ENCODE measurements at regions not wholly inside any gene's neighbourhood (a gene's known extent, or its start where the extent isn't known, plus 50 kb on each side); places are given as distances from the start of the nearest gene placed in this dataset.

DNA sequence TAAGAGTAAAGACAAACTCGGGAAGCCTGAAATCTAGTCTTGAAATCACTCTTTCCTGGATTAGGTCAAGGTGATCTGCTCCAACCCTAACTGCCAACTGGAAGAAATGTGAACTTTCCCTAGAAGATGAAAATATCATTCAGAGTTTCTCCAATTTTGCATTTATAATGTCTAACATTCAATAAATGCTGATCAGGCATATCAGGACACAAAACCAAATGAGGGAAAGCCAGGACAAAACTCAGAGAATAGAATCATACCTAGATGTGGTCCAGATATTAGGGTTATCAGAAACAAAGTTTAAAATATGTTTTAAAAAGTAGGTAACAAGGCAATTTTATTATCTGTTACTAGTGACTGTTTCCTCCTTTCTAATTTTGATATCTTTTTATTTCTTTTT lies 335.5 kb upstream of the MAP3K7 start:
- TF ChIP-seq, protein P1, sequence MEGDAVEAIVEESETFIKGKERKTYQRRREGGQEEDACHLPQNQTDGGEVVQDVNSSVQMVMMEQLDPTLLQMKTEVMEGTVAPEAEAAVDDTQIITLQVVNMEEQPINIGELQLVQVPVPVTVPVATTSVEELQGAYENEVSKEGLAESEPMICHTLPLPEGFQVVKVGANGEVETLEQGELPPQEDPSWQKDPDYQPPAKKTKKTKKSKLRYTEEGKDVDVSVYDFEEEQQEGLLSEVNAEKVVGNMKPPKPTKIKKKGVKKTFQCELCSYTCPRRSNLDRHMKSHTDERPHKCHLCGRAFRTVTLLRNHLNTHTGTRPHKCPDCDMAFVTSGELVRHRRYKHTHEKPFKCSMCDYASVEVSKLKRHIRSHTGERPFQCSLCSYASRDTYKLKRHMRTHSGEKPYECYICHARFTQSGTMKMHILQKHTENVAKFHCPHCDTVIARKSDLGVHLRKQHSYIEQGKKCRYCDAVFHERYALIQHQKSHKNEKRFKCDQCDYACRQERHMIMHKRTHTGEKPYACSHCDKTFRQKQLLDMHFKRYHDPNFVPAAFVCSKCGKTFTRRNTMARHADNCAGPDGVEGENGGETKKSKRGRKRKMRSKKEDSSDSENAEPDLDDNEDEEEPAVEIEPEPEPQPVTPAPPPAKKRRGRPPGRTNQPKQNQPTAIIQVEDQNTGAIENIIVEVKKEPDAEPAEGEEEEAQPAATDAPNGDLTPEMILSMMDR (IDR thresholded peaks at IDR 0.05), result no peak
- no peak for TF ChIP-seq POLR2A (IDR thresholded peaks at IDR 0.05)
